ENCODE measurements at regions not wholly inside any gene's neighbourhood (a gene's known extent, or its start where the extent isn't known, plus 50 kb on each side); places are given as distances from the start of the nearest gene placed in this dataset.

- TF ChIP-seq CTCF (IDR thresholded peaks at IDR 0.05) (no peak), POLR2AphosphoS5 (IDR thresholded peaks at IDR 0.05) (no peak), POLR2A (IDR thresholded peaks at IDR 0.05) (no peak), EP300 (IDR thresholded peaks at IDR 0.05) (no peak)
Observed at GRCh38 chr4:144564358-144564757, 81.6 kb upstream of the HHIP start.

Measured in upper lobe of left lung (tissue), 4 donors.